ENCODE measurements at regions not wholly inside any gene's neighbourhood (a gene's known extent, or its start where the extent isn't known, plus 50 kb on each side); places are given as distances from the start of the nearest gene placed in this dataset.

GRCh38 chr13:47829690-47830089 is 171.4 kb downstream of the SUCLA2 start:
- DNase-seq (ENCODE audit: low spot score), result no peak

- DNase-seq (ENCODE audit: low spot score), result no peak
Observed at GRCh38 chr13:47826471-47826870, 174.6 kb downstream of the SUCLA2 start.

DNA sequence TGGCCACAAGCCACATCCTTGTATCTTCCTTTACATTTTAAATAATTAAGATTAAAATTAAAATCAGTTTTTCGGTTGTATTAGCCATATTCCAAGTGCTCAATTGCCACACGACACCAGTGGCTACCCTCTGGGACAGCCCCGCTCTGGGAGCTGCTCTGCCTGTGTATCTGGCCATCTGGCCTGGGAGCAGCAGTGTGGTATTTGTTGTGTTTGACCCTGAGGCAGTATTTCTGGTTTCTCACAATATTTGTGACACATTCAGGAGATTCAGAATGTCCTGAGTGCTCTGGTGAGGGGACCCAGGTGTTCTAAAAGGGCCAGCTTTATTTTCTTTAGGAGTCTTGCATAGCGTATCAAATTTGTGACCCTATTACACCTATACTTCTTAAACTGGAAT is 179.0 kb downstream of the SUCLA2 start:
- DNase-seq (ENCODE audit: low spot score), result no peak

DNA sequence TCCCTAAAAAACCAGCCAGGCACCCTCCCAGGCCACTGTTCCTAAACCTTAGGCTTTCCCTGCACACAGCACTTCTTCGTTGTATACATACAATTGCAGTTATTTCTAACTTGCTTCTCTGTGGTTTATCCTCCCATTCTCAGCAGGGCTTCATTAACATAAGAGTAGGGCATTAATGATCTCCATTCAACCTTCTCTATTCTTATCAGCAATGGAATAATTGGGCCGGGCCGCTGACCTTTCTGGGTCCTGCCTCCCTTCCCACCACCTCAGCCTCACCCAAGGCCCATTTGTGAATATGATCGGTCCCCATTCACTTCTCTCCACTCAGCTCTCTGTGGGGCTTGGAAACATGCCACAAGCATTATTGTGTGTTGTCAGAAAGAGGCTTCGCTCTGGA is 184.2 kb downstream of the SUCLA2 start:
- DNase-seq (ENCODE audit: low spot score), result no peak

GRCh38 chr13:47813718-47814117 is 187.4 kb downstream of the SUCLA2 start:
- DNase-seq (ENCODE audit: low spot score), result no peak

- DNase-seq (ENCODE audit: low spot score), result no peak
Observed at GRCh38 chr13:47809411-47809810, 191.7 kb downstream of the SUCLA2 start.

GRCh38 chr13:47803131-47803530 is 197.9 kb downstream of the SUCLA2 start:
- DNase-seq (ENCODE audit: low spot score), result peak; percentile 17

DNA sequence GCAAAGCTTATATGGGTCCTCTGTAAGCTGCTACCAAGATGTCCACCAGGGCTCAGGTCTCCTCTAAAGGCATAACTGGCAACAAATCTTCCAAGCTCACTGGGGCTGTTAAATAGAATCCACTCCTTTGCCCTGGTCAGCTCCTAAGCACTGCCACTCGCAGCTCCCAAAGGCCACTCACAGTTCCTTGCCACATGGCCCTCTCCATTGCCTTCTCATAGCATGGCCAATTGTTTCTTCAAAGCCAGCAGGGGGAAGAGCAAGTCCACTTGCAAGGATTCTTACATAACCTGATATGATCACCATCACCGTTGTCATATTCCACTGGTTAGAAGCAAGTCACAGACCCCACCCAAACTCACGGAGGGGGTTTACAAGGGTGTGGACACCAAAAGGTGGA is 199.5 kb downstream of the SUCLA2 start:
- no peak for DNase-seq (ENCODE audit: low spot score)

DNA sequence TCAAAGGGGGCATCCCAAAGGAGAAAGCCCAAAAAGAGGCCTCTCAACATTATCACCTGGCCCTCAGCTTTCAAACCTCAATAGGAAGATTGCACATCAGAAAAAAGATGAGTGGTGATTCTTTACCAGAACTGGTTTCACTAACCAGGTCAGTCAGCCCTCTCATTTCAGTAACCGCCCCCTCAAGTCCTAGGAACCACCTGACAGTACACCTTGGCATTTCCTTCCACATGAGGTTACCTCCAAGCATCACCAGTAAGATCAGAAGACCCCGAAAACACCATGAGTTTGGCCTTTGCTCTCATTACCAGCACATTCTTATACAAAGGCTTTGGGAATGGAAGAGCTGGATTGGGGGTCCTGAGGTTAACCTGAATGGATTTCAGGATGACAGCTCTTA is 200.5 kb downstream of the SUCLA2 start:
- no peak for DNase-seq (ENCODE audit: low spot score)

DNA sequence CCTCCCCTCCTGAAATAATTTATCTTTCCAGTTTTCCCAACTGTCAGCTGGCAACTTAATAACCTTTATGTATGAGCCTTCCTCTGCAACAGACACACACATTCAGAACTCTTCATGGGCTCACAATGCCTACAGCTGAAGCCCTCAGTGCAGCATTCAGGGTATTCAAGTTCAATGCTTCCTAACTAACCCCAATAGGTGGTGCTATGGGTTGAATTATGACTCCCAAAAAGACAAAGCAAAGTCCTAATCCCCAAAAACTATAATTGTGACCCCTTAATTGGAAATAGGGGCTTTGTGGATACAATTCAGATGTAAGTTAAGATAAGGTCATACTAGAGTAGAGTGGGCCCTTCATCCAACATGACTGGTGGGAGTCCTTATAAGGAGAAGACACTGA is 202.2 kb downstream of the SUCLA2 start:
- peak; percentile 15 for DNase-seq (ENCODE audit: low spot score)

DNA sequence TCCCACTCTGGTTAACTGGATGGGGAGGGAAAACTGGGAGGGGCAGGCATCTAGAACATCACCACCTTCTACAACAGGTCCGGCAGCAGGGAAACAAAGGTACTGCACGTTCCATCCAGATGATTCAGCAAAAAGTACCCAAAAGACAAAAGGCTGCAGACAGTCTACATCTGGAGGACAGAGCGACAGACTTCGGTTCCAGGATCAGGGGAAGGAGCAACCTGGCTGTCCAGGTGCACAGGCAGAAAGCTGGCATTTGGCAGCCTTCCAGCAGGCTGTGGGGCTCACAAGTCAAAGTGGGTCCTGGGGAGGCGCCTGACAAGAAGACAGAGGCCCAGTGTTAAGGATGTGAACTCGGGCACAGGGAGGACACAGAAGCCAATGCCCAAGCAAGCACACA is 202.9 kb downstream of the SUCLA2 start:
- no peak for DNase-seq (ENCODE audit: low spot score)

DNA sequence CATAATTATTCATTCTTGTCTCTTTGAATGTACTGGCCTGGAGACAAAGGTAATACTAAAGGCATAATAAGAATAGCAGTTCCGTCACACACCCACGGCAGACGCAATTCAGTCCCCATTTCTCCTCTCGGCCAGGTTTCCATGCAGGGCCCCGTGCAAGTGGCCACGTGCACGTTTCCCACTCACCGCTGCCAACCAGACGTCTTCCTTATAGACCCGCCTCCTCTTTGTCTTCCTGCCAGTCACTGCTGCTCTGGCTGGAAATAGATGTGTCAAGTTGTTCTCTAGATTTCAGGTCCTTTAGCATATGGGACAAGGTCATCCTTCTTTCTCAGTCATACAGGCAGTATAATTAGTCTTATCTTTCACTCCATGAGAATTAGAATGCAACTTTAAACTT is 204.3 kb downstream of the SUCLA2 start:
- DNase-seq (ENCODE audit: low spot score), result no peak

- DNase-seq (ENCODE audit: low spot score), result peak; percentile 20
Observed at GRCh38 chr13:47794963-47795362, 206.1 kb downstream of the SUCLA2 start.

DNA sequence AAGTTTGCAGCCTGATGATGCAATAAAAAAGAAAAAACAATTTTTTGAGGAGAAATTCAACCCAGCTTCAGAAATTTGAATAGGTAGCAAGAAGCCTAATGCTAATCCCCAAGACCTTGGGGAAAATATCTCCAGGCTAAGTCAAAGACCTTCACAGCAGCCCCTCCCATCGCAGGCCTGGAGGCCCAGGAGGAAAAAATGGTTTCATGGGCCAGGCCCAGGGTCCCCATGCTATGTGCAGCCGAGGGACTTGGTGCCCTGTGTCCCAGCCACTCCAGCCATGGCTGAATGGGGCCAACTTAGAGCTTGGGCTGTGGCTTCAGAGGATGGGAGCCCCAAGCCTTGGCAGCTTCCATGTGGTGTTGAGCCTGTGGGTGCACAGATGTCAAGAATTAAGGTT is 210.3 kb downstream of the SUCLA2 start:
- DNase-seq (ENCODE audit: low spot score), result no peak

- DNase-seq (ENCODE audit: low spot score), result no peak
Observed at GRCh38 chr13:47788844-47789243, 212.2 kb downstream of the SUCLA2 start.

GRCh38 chr13:47774671-47774994 is 226.4 kb downstream of the SUCLA2 start:
- DNase-seq (ENCODE audit: low spot score), result no peak

GRCh38 chr13:47764817-47765216 is 236.3 kb downstream of the SUCLA2 start:
- no peak for DNase-seq (ENCODE audit: low spot score)

GRCh38 chr13:47757466-47758080 is 243.5 kb downstream of the SUCLA2 start:
- no peak for DNase-seq (ENCODE audit: low spot score)

DNA sequence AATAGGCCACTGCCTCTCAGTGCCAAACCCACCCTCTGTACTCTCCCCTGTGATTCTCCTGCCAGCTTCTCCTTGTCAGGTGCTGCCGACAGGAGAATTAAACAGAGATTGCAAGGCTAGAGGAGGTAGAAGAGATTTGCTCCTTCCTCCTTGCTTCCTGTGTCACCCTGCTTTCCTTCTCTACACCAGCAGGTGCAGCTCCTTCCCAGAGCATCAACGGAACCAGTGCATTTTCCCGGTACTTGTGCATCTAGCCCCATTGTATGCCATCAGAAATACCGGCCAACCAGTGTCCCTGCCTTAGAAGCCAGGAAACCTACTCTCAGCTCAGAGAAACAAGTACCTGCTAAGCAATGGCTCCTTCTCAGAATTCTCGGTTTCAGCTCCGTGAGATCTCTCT is 253.2 kb downstream of the SUCLA2 start:
- DNase-seq (ENCODE audit: low spot score), result no peak

DNA sequence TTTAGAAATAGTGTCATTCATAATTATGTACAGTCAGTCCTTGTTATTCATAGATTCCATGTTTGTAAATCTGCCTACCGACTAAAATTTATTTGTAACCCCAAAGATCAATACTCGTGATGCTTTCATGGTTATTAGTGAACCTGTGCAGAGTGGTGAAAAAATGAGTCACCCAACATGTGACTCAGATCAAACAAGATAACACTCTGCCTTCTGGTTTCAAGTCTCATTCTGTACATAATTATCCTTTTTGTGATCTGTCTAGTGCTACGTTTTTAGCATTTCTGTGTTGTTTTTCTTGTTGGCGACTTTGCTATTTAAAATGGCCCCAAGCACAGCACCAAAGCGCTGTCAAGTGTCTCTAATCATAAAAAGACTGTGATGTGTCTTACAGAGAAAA is 274.7 kb downstream of the SUCLA2 start:
- no peak for DNase-seq (ENCODE audit: low spot score)

GRCh38 chr13:47723898-47724297 is 277.2 kb downstream of the SUCLA2 start:
- DNase-seq (ENCODE audit: low spot score), result no peak

GRCh38 chr13:47719164-47719563 is 281.9 kb downstream of the SUCLA2 start:
- DNase-seq (ENCODE audit: low spot score), result no peak

DNA sequence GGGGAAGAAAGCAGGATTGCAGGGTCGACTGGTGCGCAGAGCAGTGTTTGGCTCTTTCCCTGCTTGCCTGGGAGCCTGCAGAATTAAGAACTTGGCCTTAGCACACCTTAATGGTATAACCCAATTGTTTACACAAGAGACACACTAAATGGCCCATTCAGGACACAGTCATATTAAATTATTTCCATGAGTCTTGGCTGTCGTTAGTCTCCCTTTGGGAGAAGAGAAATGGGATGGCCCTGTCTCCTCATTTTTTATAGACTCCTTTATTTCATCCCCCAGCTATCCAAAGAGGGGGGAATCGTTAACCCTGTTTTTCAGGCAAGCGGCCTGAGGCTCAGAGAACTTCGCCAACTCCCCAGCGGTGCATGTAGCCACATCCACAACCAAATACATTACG is 282.5 kb downstream of the SUCLA2 start:
- no peak for DNase-seq (ENCODE audit: low spot score)

- DNase-seq (ENCODE audit: low spot score), result peak; percentile 16
Observed at GRCh38 chr13:47708386-47708785, 292.7 kb downstream of the SUCLA2 start.

DNA sequence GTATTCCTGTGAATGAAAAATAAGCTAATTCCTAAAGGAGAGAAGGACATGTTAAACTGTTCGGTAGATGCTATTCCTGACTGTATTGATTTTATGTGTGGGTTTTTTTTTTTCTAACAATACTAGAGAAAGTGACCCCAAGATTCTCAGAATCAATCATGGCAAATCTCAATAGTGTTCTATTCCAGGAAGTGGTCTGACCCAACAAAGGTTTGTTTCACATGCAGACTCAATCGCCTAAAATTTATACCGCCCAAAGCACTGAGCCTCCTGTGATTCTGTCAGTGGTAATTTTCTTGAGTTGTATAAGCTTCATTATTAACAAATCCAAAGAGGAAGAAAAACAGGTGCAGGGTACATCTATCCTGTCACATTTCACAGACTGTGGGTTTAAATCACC is 293.7 kb downstream of the SUCLA2 start:
- no peak for DNase-seq (ENCODE audit: low spot score)
